ENCODE measurements at regions not wholly inside any gene's neighbourhood (a gene's known extent, or its start where the extent isn't known, plus 50 kb on each side); places are given as distances from the start of the nearest gene placed in this dataset.

DNA sequence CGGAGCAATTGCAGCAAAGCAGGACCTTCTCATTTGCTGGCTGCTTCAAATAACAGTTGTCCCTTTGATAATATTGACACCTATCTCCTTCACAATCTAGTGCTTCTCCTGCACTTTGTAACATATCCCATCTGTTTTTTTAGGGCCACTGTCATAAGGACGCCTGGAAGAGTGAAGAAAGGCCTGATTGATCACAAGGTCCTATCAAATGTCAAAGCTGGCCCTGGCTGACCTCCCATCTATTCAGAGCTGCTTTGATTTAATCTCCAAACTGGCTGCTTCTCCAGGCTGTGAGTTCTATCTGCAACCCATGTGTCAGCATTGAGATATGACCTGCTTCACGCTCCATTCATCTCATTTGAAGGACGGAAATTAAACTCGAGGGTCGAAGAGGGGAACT lies 601.2 kb upstream of the KCNMB2 start:
- no peak for DNase-seq (ENCODE audit: low spot score)

DNA sequence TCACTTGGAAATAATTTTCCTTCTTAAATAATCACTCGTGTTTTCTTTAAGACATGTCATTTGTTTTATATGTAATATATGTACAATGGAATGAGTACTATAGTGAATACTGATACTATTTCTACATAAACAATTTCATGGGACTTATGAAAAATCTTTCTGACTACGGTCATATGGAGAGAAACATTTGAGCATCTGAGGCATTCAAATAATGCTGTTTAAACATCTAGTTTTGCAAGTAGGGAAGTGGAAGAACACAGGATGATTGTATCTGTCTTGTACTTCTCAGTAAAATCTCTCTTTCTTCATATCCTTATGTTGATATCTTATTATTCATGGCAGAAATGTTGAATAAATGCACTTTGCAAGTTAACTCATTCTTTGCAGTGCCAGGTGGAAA lies 599.5 kb upstream of the KCNMB2 start:
- DNase-seq (ENCODE audit: low spot score): no peak

DNA sequence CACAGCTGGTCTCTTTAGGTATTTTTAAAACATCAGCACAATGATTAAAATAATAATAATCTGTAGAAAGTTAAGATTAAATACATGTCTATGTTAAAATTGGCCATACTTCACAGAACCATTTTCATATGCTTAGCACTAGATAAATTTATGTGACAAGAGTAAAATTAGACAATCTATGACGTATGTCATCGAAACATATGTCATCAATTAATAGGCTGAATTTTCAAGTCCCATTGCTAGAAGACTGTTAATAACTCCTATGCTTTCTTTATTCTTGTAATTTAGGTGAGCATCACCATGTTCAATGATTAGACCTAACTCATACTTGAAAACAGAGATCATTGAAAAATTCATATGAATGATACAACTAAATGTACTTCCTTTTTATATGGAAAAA lies 593.3 kb upstream of the KCNMB2 start:
- DNase-seq (ENCODE audit: low spot score): no peak

DNA sequence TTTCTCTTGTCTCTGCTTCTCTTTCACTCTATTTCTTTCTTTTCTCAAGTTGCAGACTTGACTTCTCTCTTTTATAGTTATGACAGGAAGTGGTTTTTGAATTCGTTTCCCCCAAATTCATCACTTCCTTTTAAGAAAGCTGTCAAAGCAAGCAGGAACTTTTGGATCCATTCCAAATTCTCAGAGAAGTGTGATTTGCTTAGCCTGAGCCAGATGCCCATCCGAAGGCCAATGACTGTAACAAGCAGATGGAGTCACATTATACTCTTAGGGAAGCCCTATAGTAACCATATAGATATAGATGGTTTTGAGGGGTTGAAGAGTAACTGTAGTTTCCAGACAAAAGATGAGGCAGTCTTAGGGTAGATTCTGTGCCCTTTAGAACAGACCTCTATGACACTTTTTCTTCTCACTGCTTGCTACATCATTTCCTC lies 592.0 kb upstream of the KCNMB2 start:
- no peak for DNase-seq (ENCODE audit: low spot score)

DNA sequence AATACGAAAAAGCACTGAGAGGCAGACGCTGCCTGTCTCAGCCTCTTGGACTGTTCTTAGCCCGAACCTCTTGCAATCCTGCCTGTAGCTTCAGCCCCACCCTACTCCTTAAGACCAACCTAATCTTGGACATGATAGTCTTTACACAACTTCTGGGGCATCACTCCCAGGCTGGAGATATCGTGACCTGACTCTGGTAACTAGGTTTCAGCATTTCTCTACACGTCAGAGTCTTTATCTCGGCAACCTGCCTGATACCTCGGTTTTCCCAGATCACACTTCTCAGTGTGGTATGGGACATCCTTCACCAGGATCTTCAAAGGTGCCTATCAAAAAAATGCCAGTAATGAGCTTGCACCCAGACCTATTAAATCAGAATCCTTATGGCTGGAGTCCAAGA lies 590.2 kb upstream of the KCNMB2 start:
- no peak for DNase-seq (ENCODE audit: low spot score)

DNA sequence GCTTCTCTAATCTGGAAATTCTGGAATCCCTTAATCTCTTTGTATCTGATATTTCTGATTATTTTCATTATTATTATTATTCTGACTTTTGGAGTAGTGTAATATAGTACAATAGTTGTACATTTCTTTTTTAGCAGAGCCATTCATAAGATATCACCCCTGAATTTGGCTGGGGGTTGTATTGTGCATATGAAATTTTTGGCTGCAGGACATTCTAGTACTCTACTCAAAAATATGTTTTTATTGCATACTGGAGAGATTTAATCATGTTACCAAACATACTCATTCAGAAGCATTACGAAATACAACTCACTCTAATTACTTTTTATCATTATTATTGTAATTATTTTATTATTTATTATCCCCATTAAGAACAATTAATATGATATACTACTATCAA lies 589.7 kb upstream of the KCNMB2 start:
- DNase-seq (ENCODE audit: low spot score): no peak

DNA sequence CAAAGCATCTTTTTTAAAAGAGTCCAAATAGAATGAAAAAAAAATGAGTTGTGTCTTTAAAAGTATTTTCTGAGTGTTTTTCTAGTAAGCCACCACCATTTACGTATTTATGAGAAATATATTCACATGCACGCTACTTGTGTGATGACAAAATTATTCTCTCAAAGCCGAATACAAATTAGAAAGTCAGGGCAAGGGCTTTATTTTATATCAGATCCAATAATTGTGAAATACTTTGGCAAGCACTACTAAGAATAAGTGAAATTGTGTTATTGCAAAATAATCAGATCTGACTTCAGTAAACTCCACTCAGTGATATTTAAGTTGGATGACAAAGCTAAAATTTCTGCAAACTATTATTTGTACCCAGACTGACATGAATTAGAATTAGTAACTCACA lies 589.3 kb upstream of the KCNMB2 start:
- DNase-seq (ENCODE audit: low spot score): no peak

DNA sequence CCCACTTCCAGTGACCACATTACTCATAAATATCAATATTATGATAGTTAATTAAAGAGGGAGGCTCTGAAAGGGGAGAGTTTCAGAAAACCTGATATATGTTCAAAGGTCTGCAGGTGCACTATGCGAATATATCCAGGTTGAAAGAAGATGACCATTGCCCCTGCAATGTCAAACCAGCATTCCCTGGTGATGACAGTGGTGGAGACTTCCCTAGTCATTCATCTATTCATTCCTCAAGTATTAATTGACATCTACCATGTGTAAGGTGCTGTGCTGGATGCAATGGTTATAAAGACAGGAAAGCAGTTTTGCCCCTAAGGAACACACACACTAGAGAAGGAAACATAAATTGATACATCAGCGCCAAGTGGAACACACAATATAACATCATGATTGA lies 588.3 kb upstream of the KCNMB2 start:
- no peak for DNase-seq (ENCODE audit: low spot score)

DNA sequence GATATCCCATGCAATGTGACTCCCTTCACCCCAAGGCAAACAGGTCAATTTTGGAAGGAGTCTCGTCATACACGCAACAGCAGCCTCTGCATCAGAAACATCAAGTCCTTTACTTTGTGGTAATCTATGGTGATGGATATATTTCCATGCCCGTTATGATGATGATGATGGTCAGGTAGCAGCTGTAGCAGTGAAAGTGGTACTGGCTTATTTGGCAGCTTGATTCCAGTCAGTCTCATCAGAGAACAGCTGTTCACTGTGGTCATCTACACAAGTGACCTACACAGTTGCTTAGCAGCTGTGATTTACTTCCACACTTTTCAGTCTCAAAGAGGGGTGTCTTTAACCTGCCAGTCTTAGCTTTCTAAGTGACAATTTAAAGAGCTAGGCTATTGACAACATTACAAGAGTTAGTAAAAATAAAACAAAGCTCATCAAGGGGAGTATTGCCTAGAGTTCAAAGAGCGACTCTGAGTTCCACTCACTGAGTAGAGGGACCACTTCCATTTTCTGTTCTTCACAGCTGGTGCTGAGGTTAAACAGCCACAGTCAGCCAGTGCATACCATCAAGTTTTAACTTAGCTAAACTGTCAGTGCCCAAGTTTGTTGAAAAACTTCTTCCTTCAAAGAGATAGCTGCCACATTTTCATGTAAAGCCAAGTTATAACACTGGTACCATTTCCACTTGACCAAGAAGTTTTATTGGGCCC lies 587.4 kb upstream of the KCNMB2 start:
- DNase-seq (ENCODE audit: low spot score): no peak

DNA sequence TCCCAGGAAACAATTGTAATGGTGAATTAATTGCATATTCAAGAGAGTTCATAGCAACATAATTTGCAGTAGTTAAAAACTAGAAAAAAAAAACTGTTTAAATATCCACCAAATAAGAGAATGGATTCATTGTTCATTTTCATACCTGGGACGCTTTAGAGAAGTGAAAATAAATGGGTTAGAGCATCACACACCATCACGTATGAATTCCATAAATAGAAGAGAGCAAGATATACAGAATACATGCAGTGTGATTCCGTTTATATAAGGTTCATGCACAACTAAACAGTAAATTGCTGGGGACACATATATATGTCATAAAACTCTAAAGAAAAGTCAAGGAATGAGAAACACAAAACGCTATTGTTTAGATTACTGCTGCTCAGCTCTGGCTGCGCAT lies 577.0 kb upstream of the KCNMB2 start:
- DNase-seq (ENCODE audit: low spot score): no peak

DNA sequence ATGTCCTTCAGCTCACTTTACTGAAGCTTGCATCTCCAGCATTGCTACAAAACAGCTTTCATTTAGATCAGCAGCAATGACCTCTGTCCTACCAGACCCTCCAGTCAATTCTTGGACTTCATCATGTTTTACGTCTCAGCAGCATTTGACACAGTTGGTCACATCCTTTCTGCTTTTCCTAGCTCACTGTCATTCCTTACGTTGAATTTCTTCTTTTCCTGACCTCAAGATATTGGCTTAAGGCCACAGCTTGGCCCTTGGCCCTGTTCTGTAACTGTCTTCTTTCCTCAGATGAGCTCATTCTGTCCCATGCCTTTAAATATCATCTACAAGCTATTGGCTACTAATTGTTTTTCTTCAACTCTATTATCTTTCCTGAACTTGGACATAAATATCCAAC lies 576.2 kb upstream of the KCNMB2 start:
- no peak for DNase-seq (ENCODE audit: low spot score)

DNA sequence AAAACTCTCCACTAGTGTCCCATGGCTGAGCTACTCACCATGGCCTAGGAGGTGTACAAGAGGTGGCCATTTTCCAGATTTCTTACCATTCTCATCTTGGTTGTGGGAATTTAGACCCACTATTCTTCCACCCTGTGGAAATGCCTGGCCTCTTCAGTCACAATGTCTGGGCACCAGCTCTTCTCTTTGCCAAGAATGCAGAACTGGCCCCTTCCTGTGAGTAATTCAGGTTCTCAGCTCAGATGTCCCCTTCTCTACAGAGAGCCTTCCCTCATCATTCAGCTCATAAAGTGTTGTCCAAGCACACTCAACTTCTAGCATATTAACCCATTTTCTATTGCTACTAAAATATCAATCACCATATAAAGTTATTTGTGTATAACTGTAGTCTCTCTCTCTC lies 575.5 kb upstream of the KCNMB2 start:
- no peak for DNase-seq (ENCODE audit: low spot score)

DNA sequence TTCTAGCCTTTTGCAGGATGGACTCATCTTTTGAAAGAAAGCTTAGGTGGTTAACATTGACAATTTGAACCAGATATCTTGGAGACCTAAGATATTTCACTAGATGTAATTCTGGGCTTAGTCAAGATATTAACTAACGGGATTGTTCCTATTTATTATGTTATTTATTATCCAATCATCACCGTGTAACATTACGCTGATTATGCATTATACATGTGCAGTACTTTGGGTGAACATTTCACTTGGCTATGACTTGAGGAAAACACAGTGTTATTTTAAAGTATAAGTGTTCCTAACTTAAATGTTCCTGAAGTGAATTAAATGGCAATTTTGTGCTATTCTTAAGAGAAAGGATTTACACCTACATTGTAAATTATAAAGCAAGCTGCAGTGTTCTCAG lies 574.5 kb upstream of the KCNMB2 start:
- no peak for DNase-seq (ENCODE audit: low spot score)

DNA sequence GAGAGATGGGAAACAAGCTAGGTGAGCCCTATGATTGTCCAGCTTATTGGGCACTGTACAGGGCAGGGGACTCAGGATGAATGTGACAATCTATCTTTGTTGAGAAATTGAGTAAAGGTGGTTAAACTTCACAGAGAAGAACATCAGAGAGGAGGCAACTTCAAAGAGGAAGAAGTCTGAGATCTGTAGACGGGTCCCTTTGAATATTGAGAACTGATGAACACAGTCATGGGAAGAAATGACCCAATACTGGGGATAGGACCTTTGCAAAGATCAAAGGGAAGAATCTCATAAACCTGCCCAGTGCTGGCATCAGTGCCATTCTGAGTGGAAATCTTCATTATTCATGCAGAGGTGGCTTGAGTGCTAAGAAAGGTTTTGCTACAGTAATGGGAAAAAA lies 569.7 kb upstream of the KCNMB2 start:
- no peak for DNase-seq (ENCODE audit: low spot score)

DNA sequence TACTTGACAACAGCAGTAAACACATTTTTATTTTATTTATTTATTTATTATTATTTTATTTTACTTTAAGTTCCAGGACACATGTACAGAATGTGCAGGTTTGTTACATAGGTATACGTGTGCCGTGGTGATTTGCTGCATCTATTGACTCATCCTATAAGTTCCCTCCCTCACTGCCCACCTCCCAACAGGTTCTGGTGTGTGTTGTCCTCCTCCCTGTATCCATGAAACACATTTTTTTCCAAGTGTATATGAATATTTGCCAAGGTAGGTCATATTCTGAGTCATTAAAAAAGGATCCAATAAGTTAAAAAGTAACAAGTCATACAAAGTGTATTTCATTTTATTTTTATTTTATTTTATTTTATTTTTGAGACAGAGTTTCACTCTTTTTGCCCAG lies 567.3 kb upstream of the KCNMB2 start:
- no peak for DNase-seq (ENCODE audit: low spot score)

DNA sequence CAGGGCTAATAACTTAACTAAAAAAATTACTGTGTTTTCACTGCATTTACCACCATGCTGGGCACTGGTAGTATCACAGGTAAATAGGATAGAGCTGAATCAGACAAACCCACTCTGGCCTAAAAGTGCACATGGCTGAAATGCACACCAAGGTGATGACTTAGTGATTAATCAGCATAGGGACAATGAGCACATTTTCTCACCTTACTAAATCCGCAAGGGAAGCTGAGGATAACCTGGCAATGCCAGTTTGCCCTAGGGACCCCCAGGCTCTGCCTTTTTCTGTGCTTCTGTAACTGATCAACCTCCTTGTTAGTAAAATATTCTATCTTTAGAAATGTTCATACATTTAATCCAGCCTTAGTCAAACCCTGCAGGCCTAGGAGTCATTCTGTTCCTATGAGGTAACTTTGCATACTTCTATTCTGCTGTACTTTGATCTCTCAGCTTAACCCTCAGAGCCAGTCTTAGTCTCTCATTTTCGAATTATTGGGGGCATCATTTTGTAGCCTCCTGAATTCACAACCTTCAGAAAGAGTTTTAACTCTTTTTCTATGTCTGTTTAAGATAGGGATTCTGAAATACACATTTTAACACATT lies 562.9 kb upstream of the KCNMB2 start:
- no peak for DNase-seq (ENCODE audit: low spot score)

DNA sequence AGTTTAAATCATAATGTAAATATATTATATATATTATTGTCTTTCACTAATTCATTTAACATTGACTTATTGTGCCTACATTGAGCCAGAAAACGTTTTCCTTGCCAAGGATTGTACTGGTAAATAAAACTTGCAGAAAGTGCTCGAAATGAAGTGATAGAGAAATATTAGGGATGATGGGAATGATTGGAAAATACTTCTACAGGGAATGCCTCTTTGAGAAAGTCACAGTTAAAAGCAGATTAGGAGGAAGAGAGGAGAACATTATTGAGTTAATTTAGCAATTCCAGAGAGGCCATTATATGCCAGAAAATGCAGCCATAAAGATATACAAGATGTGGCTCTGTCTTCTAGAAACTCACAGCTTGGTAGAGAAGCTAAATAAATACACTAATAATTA lies 560.0 kb upstream of the KCNMB2 start:
- DNase-seq (ENCODE audit: low spot score): no peak

DNA sequence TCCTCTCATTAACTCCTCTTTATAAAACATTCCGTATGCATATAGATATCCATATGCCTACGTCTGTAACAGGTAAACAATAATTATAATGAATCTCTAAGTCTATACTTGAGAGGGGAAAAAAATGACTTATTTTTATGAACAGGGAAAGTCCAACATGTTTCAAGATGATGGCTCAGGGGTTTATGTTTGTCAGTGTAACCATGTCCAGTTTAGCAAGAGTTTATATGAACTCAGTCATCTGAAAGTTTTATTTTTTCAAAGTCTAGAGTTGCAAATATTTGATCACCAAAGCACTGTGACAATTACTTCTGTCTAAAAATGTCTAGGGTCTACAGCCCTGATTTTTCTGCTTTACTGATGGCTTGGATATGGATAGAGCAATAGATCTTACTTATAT lies 559.4 kb upstream of the KCNMB2 start:
- DNase-seq (ENCODE audit: low spot score): no peak

DNA sequence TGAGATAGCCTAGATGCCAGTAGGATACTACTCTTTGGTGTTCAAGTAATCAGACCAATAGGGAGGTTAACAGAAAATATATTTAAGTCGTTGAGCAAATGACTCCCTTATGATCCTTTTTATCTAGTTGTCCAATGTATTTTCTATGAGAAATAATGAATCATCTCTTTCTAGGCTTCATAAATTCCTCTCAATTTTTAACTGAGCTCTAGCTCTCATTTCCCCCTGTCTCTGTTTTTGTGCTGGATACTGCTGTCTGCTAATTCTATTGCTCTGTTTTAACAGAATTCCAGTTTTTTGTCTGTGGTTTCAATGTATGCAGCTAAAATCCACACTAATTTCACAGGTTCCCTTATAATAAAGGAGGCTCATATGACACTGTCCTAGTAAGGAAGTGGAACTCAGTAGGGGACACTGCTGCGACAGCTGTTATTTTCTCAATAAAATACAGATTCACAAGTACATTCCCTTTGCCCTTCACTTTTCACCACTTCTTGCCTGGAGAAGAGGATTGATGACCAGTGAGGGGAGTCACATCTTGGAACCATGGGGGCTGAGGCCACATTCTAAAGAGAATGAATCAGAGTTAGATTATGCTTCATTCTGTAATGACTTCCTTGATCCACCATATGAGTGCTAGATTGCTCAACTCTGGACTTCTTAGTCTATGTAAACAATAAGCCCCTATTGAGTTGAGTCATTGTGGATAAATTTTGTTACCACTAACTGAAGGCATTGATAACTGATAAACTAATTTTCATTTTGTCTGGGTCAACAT lies 558.7 kb upstream of the KCNMB2 start:
- no peak for DNase-seq (ENCODE audit: low spot score)

DNA sequence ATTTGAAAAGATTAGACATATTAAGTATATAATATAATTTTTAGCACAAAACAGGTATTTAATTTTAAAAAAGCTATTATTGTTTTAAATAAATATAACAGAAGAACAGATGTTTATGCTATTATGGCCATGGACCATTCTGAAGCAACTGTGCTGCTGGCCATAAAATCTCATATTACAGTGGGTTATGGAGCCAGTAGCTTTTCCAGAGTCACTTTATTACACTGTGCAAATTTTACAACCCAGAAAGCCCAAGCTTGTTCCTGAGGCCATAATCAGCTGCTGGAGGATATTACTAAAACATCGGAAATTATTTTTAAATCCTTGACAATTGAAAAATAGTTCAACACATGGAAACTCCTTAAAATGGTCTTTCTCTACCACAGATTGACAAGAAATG lies 557.3 kb upstream of the KCNMB2 start:
- DNase-seq (ENCODE audit: low spot score): no peak

DNA sequence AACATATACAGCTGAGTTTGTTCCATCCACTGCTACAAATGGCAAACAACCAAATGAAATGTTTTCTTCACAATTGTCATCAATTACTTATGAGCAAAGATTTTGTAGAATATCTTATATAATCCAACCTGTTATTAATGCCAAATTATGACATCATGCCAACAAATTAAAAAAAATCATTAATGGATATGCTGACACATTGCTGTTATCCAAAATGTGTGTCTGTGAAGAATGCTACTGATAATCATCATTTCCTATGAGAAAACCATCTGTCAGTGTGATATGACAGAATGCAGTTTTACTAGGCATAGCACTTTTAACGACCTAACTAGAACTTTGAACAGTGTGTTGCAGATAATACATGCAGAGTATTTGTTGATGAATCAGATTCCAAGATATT lies 556.5 kb upstream of the KCNMB2 start:
- no peak for DNase-seq (ENCODE audit: low spot score)

DNA sequence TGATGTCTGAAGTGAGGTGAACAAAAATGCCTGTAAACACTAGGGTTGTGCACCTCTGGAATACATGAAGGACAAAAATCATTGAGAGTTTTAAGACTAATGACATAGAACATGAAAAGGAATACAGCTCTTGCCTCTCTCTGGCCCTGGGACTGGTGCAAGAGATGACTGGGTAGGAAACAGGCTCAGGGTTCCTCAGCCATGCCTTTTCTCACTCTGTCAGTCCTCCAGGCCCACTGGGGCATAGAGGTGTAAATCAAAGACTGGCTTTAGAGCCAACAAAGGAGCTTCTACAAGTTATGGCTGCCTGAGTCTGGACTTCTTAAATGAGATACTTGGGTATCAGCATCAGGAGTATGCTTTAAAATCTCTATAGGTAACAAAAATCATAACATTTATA lies 554.7 kb upstream of the KCNMB2 start:
- no peak for DNase-seq (ENCODE audit: low spot score)

DNA sequence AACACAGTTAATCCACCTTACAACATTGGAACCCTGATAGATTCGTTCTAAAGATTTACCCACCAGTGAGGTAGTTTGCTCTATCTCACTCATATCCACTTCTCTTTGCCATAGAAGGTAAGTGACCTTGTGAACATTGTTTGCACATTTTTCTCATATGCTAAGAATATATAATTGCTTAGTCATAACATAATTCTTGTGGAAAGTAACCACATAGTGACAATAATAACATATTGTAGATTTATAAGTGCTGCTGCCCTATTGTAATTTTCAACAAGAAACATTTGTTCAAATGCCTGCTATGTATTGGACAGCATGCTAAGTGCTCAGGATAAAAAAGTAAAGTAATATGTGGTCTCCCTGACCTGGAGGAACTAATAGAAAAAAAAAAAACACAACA lies 554.2 kb upstream of the KCNMB2 start:
- no peak for DNase-seq (ENCODE audit: low spot score)

DNA sequence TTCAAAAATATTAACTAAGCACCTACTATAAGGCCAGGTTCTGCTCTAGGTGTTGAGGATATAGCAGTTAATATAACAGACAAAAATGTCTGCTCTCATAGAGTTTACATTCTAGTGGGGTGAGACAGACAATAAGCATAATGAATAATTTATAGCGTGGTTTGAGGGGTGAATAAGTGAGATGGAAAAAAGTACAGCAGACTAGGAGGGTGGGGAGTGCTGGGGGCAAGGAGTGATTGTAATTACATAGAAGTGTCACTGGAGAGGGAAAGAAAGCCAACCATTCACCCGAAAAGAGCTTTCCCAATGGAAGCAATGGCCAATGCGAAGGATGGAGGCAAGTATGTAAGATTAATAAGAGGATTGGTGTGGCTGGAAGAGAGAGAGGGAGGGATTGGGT lies 552.9 kb upstream of the KCNMB2 start:
- DNase-seq (ENCODE audit: low spot score): no peak

Measured in LoVo (cell line).